ENCODE measurements at regions not wholly inside any gene's neighbourhood (a gene's known extent, or its start where the extent isn't known, plus 50 kb on each side); places are given as distances from the start of the nearest gene placed in this dataset.

- DNase-seq (no peak), ATAC-seq (no peak)
- Histone ChIP-seq H3K4me1 (ENCODE audit: low read depth) (no peaks in the 10 kb centered on the region), H3K36me3 (ENCODE audit: low read depth) (no peaks in the 10 kb centered on the region), H3K9me3 (no peaks in the 10 kb centered on the region), H3K4me3 (no peak overlapping the region)
- TF ChIP-seq, protein P1, sequence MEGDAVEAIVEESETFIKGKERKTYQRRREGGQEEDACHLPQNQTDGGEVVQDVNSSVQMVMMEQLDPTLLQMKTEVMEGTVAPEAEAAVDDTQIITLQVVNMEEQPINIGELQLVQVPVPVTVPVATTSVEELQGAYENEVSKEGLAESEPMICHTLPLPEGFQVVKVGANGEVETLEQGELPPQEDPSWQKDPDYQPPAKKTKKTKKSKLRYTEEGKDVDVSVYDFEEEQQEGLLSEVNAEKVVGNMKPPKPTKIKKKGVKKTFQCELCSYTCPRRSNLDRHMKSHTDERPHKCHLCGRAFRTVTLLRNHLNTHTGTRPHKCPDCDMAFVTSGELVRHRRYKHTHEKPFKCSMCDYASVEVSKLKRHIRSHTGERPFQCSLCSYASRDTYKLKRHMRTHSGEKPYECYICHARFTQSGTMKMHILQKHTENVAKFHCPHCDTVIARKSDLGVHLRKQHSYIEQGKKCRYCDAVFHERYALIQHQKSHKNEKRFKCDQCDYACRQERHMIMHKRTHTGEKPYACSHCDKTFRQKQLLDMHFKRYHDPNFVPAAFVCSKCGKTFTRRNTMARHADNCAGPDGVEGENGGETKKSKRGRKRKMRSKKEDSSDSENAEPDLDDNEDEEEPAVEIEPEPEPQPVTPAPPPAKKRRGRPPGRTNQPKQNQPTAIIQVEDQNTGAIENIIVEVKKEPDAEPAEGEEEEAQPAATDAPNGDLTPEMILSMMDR (IDR thresholded peaks at IDR 0.05): no peak
- intact Hi-C loops (cut with DNase I, micrococcal nuclease): no loop called here
These were observed 400.6 kb downstream of the IRS1 start for GRCh38 chr2:226399006-226399405.

DNA sequence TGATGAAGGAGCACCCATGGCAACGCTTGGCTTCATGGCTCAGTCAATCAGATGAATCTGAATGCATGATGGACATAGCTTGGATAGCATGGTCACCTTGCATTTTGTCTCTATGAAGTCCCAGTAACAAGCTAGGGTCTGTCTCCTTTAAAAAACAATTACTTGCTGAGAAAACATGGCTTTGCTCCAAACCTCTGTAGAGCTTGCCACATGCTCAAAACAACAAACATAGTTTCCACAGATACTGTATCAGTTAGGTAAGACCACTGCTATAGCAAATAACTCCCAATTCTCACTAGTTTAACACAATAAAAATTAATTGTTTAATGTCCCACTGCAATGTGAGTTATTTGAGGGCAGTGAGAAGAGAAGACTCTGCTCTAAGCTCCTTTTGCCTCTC, 401.0 kb downstream of the IRS1 start:
- ATAC-seq: no peak
- no peak overlapping the region for H3K4me3 ChIP-seq

DNA sequence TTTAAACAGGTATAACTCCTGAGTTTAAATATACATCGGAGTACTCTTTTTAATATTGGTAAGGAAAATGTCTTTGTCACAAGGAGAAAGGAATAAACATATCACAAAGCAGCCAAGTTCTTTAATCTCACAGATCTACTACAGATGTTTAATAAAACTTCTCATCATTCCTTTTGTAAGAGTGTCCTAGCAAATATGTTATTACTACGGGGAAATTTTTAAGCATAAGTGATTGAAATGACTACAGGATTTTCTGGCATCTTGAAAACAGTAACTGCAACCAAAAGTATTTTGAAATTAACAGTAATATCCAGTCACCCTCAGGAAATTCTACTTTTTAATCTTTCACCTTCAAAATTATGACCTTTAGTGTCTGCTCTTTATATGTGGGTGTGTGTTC, 403.1 kb downstream of the IRS1 start:
- TF ChIP-seq, protein P1 (IDR thresholded peaks at IDR 0.05): no peak
- Histone ChIP-seq H3K4me1 (ENCODE audit: low read depth) (no peaks in the 10 kb centered on the region), H3K36me3 (ENCODE audit: low read depth) (no peaks in the 10 kb centered on the region), H3K4me3 (no peak overlapping the region), H3K9me3 (no peaks in the 10 kb centered on the region)
- intact Hi-C loops (cut with DNase I, micrococcal nuclease): no loop called here
- no peak for ATAC-seq
- DNase-seq: no peak

More for the DNA sequence above, 401.0 kb downstream of the IRS1 start:
- TF ChIP-seq, protein P1 (IDR thresholded peaks at IDR 0.05): no peak
- Histone ChIP-seq H3K9me3 (no peaks in the 10 kb centered on the region), H3K4me1 (ENCODE audit: low read depth) (no peaks in the 10 kb centered on the region), H3K36me3 (ENCODE audit: low read depth) (no peaks in the 10 kb centered on the region)
- DNase-seq: no peak
- intact Hi-C loops (cut with DNase I, micrococcal nuclease): no loop called here

DNA sequence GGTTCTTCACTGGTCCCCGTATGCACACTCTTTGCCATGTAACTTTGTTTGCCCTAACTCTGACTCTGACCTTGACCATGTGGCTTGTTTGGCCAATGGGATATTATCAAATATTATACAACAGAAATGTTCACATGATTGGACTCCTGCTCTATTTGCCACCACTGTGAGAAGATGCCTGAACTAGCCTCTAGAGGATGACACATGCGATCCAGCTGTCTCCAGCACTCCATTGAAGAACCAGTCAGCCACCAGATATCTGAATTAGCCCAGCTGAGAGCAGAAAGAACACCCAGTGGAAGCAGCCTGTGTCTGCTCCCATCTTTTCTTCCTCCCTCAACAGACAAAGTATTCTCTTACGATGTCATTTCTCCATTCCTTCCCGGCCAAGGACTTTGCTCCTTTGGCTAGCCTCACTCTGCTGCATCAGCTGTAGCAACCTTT, 412.1 kb downstream of the IRS1 start:
- no peaks in the 10 kb centered on the region for H3K4me1 ChIP-seq (ENCODE audit: low read depth)
- no peaks in the 10 kb centered on the region for H3K36me3 ChIP-seq (ENCODE audit: low read depth)
- ATAC-seq: no peak
- DNase-seq: no peak
- no peak overlapping the region for H3K4me3 ChIP-seq
- intact Hi-C loops (cut with DNase I, micrococcal nuclease): no loop called here
- TF ChIP-seq, protein P1 (IDR thresholded peaks at IDR 0.05): no peak
- no peaks in the 10 kb centered on the region for H3K9me3 ChIP-seq

GRCh38 chr2:226383461-226383860, 416.2 kb downstream of the IRS1 start:
- no peak overlapping the region for H3K4me3 ChIP-seq
- H3K36me3 ChIP-seq (ENCODE audit: low read depth): no peaks in the 10 kb centered on the region
- TF ChIP-seq, protein P1 (IDR thresholded peaks at IDR 0.05): no peak
- no peaks in the 10 kb centered on the region for H3K4me1 ChIP-seq (ENCODE audit: low read depth)
- intact Hi-C loops (cut with DNase I, micrococcal nuclease): no loop called here
- no peak for DNase-seq
- no peak for ATAC-seq
- no peaks in the 10 kb centered on the region for H3K9me3 ChIP-seq

DNA sequence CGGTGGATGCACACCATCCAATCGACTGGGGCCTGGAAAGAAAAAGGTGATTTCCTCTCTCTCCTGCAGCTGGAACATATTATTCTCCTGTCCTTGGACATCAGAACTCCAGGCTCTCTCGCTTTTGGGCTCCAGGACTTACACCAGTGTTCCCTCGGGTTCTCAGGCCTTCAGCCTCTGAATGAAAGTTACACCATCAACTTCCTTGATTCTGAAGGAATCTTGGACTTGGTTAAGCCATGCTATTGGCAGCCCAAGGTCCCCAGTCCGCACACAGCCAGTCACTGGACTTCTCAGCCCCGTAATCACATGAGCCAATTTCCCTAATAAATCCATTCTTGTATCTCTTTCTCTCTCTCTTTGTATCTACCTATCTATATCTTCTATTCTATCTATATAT, 418.9 kb downstream of the IRS1 start:
- no peak for ATAC-seq

More for the DNA sequence above, 418.9 kb downstream of the IRS1 start:
- H3K9me3 ChIP-seq: no peaks in the 10 kb centered on the region
- TF ChIP-seq, protein P1 (IDR thresholded peaks at IDR 0.05): no peak
- no peak for DNase-seq
- H3K36me3 ChIP-seq (ENCODE audit: low read depth): no peaks in the 10 kb centered on the region
- no peaks in the 10 kb centered on the region for H3K4me1 ChIP-seq (ENCODE audit: low read depth)
- H3K4me3 ChIP-seq: no peak overlapping the region
- intact Hi-C loops (cut with DNase I, micrococcal nuclease): no loop called here
